ENCODE measurements at regions not wholly inside any gene's neighbourhood (a gene's known extent, or its start where the extent isn't known, plus 50 kb on each side); places are given as distances from the start of the nearest gene placed in this dataset.

GRCh38 chr1:80212948-80213347 lies 1206.4 kb upstream of the ADGRL4 start (continued):
- TF ChIP-seq, protein P1, sequence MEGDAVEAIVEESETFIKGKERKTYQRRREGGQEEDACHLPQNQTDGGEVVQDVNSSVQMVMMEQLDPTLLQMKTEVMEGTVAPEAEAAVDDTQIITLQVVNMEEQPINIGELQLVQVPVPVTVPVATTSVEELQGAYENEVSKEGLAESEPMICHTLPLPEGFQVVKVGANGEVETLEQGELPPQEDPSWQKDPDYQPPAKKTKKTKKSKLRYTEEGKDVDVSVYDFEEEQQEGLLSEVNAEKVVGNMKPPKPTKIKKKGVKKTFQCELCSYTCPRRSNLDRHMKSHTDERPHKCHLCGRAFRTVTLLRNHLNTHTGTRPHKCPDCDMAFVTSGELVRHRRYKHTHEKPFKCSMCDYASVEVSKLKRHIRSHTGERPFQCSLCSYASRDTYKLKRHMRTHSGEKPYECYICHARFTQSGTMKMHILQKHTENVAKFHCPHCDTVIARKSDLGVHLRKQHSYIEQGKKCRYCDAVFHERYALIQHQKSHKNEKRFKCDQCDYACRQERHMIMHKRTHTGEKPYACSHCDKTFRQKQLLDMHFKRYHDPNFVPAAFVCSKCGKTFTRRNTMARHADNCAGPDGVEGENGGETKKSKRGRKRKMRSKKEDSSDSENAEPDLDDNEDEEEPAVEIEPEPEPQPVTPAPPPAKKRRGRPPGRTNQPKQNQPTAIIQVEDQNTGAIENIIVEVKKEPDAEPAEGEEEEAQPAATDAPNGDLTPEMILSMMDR (IDR thresholded peaks at IDR 0.05; ENCODE audit: control extremely low read depth in 1 of 3, insufficient read depth in 1 of 3, low read depth in 1 of 3, low read length in 3 of 3): no peak
- TF ChIP-seq SP1 (IDR thresholded peaks at IDR 0.05; ENCODE audit: low read depth, low read length) (no peak), EP300 (IDR thresholded peaks at IDR 0.05; ENCODE audit: borderline replicate concordance in 1 of 2, low read depth in 2 of 2, low read length in 2 of 2) (no peak), FOSL1 (IDR thresholded peaks at IDR 0.05; ENCODE audit: insufficient read depth, low read depth, low read length) (no peak), POLR2AphosphoS5 (IDR thresholded peaks at IDR 0.05; ENCODE audit: low read depth, low read length) (no peak), KDM5A (IDR thresholded peaks at IDR 0.05; ENCODE audit: low read length) (no peak)

Measured in H1 (cell line).